ENCODE measurements at regions not wholly inside any gene's neighbourhood (a gene's known extent, or its start where the extent isn't known, plus 50 kb on each side); places are given as distances from the start of the nearest gene placed in this dataset.

DNA sequence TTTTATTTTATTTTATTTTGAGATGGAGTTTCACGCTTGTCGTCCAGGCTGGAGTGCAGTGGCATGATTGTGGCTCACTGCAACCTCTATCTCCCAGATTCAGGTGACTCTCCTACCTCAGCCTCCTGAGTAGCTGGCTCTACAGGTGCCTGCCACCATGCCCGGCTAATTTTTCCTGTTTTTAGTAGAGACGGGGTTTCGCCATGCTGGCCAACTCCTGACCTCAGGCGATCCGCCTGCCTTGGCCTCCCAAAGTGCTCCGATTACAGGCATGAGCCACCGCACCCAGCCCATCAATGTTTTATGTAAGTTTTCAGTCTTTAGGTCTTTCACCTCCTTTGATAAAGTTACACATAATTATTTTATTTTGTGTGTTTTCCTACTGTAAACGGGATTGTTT is 154.6 kb downstream of the COPRS start:
- H3K27ac ChIP-seq, result no peak overlapping the region
- intact Hi-C loops (cut with DNase I; ENCODE audit: low total_unique reads) (no loop called here), in situ Hi-C loops (cut with MboI; ENCODE audit: low sequenced_read_pairs in 4 of 4) (no loop called here)
- no peak for ATAC-seq
- no peak for TF ChIP-seq POLR2A (IDR thresholded peaks at IDR 0.05)
- TF ChIP-seq, protein P1, sequence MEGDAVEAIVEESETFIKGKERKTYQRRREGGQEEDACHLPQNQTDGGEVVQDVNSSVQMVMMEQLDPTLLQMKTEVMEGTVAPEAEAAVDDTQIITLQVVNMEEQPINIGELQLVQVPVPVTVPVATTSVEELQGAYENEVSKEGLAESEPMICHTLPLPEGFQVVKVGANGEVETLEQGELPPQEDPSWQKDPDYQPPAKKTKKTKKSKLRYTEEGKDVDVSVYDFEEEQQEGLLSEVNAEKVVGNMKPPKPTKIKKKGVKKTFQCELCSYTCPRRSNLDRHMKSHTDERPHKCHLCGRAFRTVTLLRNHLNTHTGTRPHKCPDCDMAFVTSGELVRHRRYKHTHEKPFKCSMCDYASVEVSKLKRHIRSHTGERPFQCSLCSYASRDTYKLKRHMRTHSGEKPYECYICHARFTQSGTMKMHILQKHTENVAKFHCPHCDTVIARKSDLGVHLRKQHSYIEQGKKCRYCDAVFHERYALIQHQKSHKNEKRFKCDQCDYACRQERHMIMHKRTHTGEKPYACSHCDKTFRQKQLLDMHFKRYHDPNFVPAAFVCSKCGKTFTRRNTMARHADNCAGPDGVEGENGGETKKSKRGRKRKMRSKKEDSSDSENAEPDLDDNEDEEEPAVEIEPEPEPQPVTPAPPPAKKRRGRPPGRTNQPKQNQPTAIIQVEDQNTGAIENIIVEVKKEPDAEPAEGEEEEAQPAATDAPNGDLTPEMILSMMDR (IDR thresholded peaks at IDR 0.05 in 4 of 5, conservative IDR thresholded peaks at IDR 0.05 in 1 of 5), result no peak
- DNase-seq, result no peak
- H3K36me3 ChIP-seq, result no peaks in the 10 kb centered on the region
- no peaks in the 10 kb centered on the region for H3K27me3 ChIP-seq
- no peaks in the 10 kb centered on the region for H3K4me1 ChIP-seq
- no peaks in the 10 kb centered on the region for H3K9me3 ChIP-seq
- H3K4me3 ChIP-seq, result no peak overlapping the region

DNA sequence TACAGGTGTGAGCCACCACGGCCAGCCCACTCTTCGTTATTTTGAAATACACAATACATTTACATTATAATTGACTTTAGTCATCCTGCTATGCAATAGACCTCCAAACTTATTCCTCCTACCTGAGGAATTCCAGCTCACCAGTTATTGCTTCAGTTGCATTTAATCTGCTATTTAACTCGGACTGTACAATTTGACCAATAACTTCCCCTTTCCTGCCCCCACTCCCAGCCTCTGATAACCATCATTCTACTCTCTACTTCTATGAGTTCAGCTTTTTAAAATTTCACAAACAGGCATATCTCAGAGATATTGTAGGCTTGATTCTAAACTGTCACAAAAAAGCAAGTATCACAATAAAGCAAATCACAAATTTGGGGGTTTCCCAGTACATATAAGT is 157.0 kb downstream of the COPRS start:
- DNase-seq, result no peak
- Histone ChIP-seq H3K9me3 (no peaks in the 10 kb centered on the region), H3K27ac (no peak overlapping the region), H3K4me3 (no peak overlapping the region), H3K36me3 (no peaks in the 10 kb centered on the region), H3K4me1 (peaks cover 0 to 2% of the 10 kb centered on the region in 2 donors), H3K27me3 (no peaks in the 10 kb centered on the region)
- TF ChIP-seq, protein P1 (IDR thresholded peaks at IDR 0.05 in 4 of 5, conservative IDR thresholded peaks at IDR 0.05 in 1 of 5), result no peak
- TF ChIP-seq POLR2A (IDR thresholded peaks at IDR 0.05), result no peak
- intact Hi-C loops (cut with DNase I; ENCODE audit: low total_unique reads), result no loop called here
- ATAC-seq, result no peak
- in situ Hi-C loops (cut with MboI; ENCODE audit: low sequenced_read_pairs in 4 of 4), result no loop called here

DNA sequence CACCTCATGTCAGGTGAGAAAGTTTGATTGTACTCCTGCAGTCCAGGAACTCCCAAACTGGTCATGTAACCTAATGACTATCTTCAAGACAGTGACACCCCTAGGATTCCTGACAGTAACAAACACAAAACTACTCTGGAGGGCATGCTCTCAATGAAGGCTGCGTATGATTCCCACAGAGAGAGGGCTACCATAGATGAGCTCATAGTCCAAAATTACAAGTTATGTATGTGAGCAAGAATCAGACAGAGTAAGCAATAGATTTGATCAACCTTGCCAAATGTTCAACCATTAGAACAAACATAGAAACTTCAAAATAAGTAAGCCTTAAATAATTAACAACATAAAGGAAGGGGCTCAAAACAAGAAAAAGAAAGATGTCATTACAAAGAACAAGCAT is 158.1 kb downstream of the COPRS start:
- Histone ChIP-seq H3K27ac (no peak overlapping the region), H3K4me1 (peaks cover 8 to 11% of the 10 kb centered on the region in 2 donors), H3K9me3 (no peaks in the 10 kb centered on the region), H3K36me3 (no peaks in the 10 kb centered on the region), H3K4me3 (no peak overlapping the region), H3K27me3 (no peaks in the 10 kb centered on the region)
- ATAC-seq, result no peak
- TF ChIP-seq POLR2A (IDR thresholded peaks at IDR 0.05), result no peak
- TF ChIP-seq, protein P1 (IDR thresholded peaks at IDR 0.05 in 4 of 5, conservative IDR thresholded peaks at IDR 0.05 in 1 of 5), result no peak
- no peak for DNase-seq
- intact Hi-C loops (cut with DNase I; ENCODE audit: low total_unique reads) (no loop called here), in situ Hi-C loops (cut with MboI; ENCODE audit: low sequenced_read_pairs in 4 of 4) (no loop called here)

DNA sequence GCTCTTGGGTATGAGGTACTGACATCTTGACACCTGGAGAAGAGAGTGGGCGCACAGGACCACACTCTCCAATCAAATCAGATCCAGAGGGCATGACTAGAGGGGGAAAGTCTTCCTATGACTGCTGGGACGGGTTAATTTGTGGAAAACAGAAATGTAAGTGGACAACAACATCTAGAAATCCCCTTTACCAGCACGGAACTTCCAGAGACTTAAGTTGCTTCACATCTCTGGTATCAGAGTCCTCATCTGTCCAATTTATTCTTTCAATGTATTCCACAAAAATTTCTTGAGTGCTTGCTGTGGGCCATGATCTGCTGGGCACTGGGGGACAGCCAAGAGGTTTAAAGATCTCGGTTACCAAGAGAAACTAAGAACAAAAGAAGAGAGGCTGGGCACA is 159.2 kb downstream of the COPRS start:
- Histone ChIP-seq H3K4me3 (no peak overlapping the region), H3K27me3 (no peaks in the 10 kb centered on the region), H3K36me3 (no peaks in the 10 kb centered on the region), H3K9me3 (no peaks in the 10 kb centered on the region), H3K27ac (no peak overlapping the region), H3K4me1 (peaks cover 15 to 17% of the 10 kb centered on the region in 2 donors)
- ATAC-seq (no peak), DNase-seq (no peak)
- TF ChIP-seq, protein P1 (IDR thresholded peaks at IDR 0.05 in 4 of 5, conservative IDR thresholded peaks at IDR 0.05 in 1 of 5), result no peak
- TF ChIP-seq POLR2A (IDR thresholded peaks at IDR 0.05), result no peak
- in situ Hi-C loops (cut with MboI; ENCODE audit: low sequenced_read_pairs in 4 of 4) (no loop called here), intact Hi-C loops (cut with DNase I; ENCODE audit: low total_unique reads) (loop anchor here (10.0 kb wide), 1 partner anchor 145 kb away; no protein-coding TSS in a partner anchor)

DNA sequence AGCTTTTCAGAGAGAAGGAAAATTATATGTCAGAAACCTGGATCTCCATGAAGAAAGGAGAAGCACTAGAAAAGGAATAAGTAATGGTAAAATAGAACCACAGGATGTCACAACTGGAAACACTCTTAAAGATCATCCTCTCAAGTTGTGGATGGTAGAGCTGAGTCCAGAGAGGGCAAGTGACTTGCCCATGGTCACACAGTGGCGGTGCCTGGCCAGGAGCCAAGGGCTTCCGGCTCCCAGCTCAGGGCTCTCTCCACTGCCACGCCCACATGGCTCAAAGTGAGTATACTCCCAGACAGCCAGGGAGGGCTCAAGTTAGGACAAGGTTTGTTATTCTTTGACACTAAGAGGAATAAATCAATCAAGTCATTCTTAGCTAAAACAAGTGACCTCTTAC is 159.8 kb downstream of the COPRS start:
- H3K4me1 ChIP-seq, result peaks cover 15 to 17% of the 10 kb centered on the region in 2 donors
- in situ Hi-C loops (cut with MboI; ENCODE audit: low sequenced_read_pairs in 4 of 4) (no loop called here), intact Hi-C loops (cut with DNase I; ENCODE audit: low total_unique reads) (loop anchor here (10.0 kb wide), 1 partner anchor 144 kb away; no protein-coding TSS in a partner anchor)
- TF ChIP-seq, protein P1 (IDR thresholded peaks at IDR 0.05 in 4 of 5, conservative IDR thresholded peaks at IDR 0.05 in 1 of 5), result no peak
- TF ChIP-seq POLR2A (IDR thresholded peaks at IDR 0.05), result no peak
- ATAC-seq, result no peak
- H3K27ac ChIP-seq, result no peak overlapping the region
- no peak overlapping the region for H3K4me3 ChIP-seq
- H3K27me3 ChIP-seq, result no peaks in the 10 kb centered on the region
- no peak for DNase-seq
- H3K36me3 ChIP-seq, result no peaks in the 10 kb centered on the region
- no peaks in the 10 kb centered on the region for H3K9me3 ChIP-seq

Data from gastrocnemius medialis (tissue), 4 donors.